CD4-positive, alpha-beta T cell treated with Interleukin-15 for 4 hours (primary cell): ENCODE measurements at regions not wholly inside any gene's neighbourhood (a gene's known extent, or its start where the extent isn't known, plus 50 kb on each side); places are given as distances from the start of the nearest gene placed in this dataset.

ENCODE experiments used
- DNase-seq: peaks from one replicate; pipeline ENCODE4 v3.0.0-alpha.2; 2020; ENCODE audit warnings: low spot score

- no peak for DNase-seq
These were observed 68.5 kb upstream of the HDAC4 start for GRCh38 chr2:239469106-239469960.

- DNase-seq = no peak
These were observed 67.8 kb upstream of the HDAC4 start for GRCh38 chr2:239468491-239469105.

GRCh38 chr2:239467956-239468490 is 67.2 kb upstream of the HDAC4 start:
- DNase-seq = no peak

- DNase-seq = no peak
These were observed 66.6 kb upstream of the HDAC4 start for GRCh38 chr2:239467281-239467955.

GRCh38 chr2:239466755-239467271 is 66.0 kb upstream of the HDAC4 start:
- no peak for DNase-seq

GRCh38 chr2:239466061-239466754 is 65.4 kb upstream of the HDAC4 start:
- no peak for DNase-seq

- no peak for DNase-seq
These were observed 64.5 kb upstream of the HDAC4 start for GRCh38 chr2:239465017-239466001.

- no peak for DNase-seq
These were observed 63.6 kb upstream of the HDAC4 start for GRCh38 chr2:239464166-239465016.

- no peak for DNase-seq
These were observed 62.8 kb upstream of the HDAC4 start for GRCh38 chr2:239463541-239464165.

GRCh38 chr2:239462671-239463506 is 62.1 kb upstream of the HDAC4 start:
- no peak for DNase-seq

GRCh38 chr2:239462191-239462515 is 61.3 kb upstream of the HDAC4 start:
- no peak for DNase-seq

- DNase-seq = no peak
These were observed 60.7 kb upstream of the HDAC4 start for GRCh38 chr2:239461291-239462190.

GRCh38 chr2:239460780-239461179 is 60.0 kb upstream of the HDAC4 start:
- no peak for DNase-seq

- no peak for DNase-seq
These were observed 58.8 kb upstream of the HDAC4 start for GRCh38 chr2:239459606-239460005.

- DNase-seq = no peak
These were observed 58.2 kb upstream of the HDAC4 start for GRCh38 chr2:239459056-239459455.

- DNase-seq = no peak
These were observed 57.0 kb upstream of the HDAC4 start for GRCh38 chr2:239457586-239458445.
